ENCODE measurements at regions not wholly inside any gene's neighbourhood (a gene's known extent, or its start where the extent isn't known, plus 50 kb on each side); places are given as distances from the start of the nearest gene placed in this dataset.

DNA sequence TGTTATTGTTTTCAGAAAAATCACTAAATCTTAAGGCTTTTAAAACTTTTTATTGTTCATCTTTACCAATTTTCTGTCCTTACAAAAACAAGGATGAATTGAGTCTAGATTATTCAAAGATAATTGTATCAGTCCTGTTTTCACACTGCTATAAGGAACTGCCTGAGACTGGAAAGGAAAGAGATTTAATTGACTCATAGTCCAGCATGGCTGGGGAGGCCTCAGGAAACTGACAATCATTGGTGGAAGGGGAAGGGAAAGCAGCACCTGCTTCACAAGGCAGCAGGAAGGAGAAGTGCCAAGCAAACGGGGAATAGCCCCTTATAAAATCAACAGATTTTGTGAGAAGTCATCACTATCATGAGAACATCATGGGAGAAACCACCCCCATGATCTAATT, 455.6 kb upstream of the ZP4 start:
- TF ChIP-seq GATA2 (IDR thresholded peaks at IDR 0.05; ENCODE audit: insufficient read depth, insufficient read length, low read depth, low read length) (no peak), CTCF (IDR thresholded peaks at IDR 0.05; ENCODE audit: extremely low read depth in 1 of 2, insufficient read depth in 1 of 2, low read depth in 1 of 2, low read length in 2 of 2) (no peak), MAX (IDR thresholded peaks at IDR 0.05; ENCODE audit: insufficient read depth, insufficient read length) (no peak), EZH2 (IDR thresholded peaks at IDR 0.05; ENCODE audit: borderline replicate concordance, low read depth, low read length, severe bottlenecking) (no peak), JUN (IDR thresholded peaks at IDR 0.05; ENCODE audit: borderline replicate concordance, insufficient read depth, insufficient read length, low read depth) (no peak), POLR2A (IDR thresholded peaks at IDR 0.05; ENCODE audit: low read depth, low read length) (no peak), FOS (IDR thresholded peaks at IDR 0.05; ENCODE audit: borderline replicate concordance, insufficient read depth, low read length) (no peak)
- no peaks in the 10 kb centered on the region for H3K9me1 ChIP-seq (replicated peaks; ENCODE audit: control insufficient read depth, extremely low read depth, insufficient read depth, low read length)
- H3K79me2 ChIP-seq (ENCODE audit: control insufficient read depth, insufficient read depth, low read length), result no peaks in the 10 kb centered on the region
- H3K9me3 ChIP-seq (replicated peaks; ENCODE audit: control insufficient read depth, insufficient read depth, low read length), result no peaks in the 10 kb centered on the region
- no peak overlapping the region for H3K4me2 ChIP-seq (ENCODE audit: insufficient read depth, low read length)
- intact Hi-C loops (cut with micrococcal nuclease), result no loop called here
- FAIRE-seq (no peak), DNase-seq (ENCODE audit: low read depth, low spot score) (no peak)
- no peak overlapping the region for H3K27ac ChIP-seq (ENCODE audit: insufficient read depth, low read depth, low read length)
- POLR2A ChIA-PET, result no interaction called here
- no peak overlapping the region for H2AFZ ChIP-seq (ENCODE audit: low read depth, low read length)
- no TSS peak for BruUV-seq (replicated peaks)
- CTCF ChIA-PET, result no interaction called here
- H4K20me1 ChIP-seq (replicated peaks; ENCODE audit: control insufficient read depth, extremely low read depth, insufficient read depth, low read length), result no peaks in the 10 kb centered on the region
- H3K4me3 ChIP-seq (replicated peaks in 1 of 3; ENCODE audit: insufficient read depth in 1 of 3, low read depth in 1 of 3, low read length in 3 of 3), result no peak overlapping the region
- no peaks in the 10 kb centered on the region for H3K36me3 ChIP-seq (ENCODE audit: control insufficient read depth in 2 of 2, extremely low read depth in 1 of 2, insufficient read depth in 2 of 2, low read length in 2 of 2)
- H3K9ac ChIP-seq (replicated peaks; ENCODE audit: extremely low read depth, insufficient read depth, low read length), result no peak overlapping the region
- no peaks in the 10 kb centered on the region for H3K4me1 ChIP-seq (ENCODE audit: control insufficient read depth, extremely low read depth, insufficient read depth, low read length)
- H3K27me3 ChIP-seq (ENCODE audit: control insufficient read depth in 2 of 2, insufficient read depth in 2 of 2, low read length in 2 of 2), result no peaks in the 10 kb centered on the region
- dilution Hi-C loops (cut with MboI; ENCODE audit: extremely low pct_ligation_motif_present, low sequenced_read_pairs), result no loop called here

All from endothelial cell of umbilical vein (primary cell).